ENCODE measurements at regions not wholly inside any gene's neighbourhood (a gene's known extent, or its start where the extent isn't known, plus 50 kb on each side); places are given as distances from the start of the nearest gene placed in this dataset.

DNA sequence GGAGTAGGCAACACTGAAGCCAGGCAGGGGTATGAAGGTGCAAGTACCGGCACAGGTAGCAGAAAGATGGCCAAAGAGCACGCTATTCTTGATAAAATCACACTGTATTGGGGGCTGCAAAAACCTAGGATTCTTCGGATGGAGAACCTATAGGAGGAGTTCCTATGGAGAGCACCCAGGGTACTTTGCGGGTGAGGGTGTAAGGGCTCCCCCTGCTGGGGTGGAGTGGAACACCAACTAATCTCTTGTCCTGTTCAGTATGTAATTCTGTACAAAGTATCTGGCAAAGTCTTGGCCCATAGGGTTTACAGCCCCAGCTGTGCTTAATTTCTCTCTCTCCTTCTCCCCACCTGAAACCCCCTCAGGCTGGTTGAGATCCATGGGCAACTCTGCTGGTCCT, 393.1 kb upstream of the ASIC2 start:
- TF ChIP-seq EZH2 (IDR thresholded peaks at IDR 0.05; ENCODE audit: low read length, missing control alignments), result no peak
- TF ChIP-seq, protein P1, sequence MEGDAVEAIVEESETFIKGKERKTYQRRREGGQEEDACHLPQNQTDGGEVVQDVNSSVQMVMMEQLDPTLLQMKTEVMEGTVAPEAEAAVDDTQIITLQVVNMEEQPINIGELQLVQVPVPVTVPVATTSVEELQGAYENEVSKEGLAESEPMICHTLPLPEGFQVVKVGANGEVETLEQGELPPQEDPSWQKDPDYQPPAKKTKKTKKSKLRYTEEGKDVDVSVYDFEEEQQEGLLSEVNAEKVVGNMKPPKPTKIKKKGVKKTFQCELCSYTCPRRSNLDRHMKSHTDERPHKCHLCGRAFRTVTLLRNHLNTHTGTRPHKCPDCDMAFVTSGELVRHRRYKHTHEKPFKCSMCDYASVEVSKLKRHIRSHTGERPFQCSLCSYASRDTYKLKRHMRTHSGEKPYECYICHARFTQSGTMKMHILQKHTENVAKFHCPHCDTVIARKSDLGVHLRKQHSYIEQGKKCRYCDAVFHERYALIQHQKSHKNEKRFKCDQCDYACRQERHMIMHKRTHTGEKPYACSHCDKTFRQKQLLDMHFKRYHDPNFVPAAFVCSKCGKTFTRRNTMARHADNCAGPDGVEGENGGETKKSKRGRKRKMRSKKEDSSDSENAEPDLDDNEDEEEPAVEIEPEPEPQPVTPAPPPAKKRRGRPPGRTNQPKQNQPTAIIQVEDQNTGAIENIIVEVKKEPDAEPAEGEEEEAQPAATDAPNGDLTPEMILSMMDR (conservative IDR thresholded peaks at IDR 0.05 in 1 of 2, IDR thresholded peaks at IDR 0.05 in 1 of 2; ENCODE audit: low read depth in 1 of 2, low read length in 2 of 2), result peak; percentile 6 to 9

DNA sequence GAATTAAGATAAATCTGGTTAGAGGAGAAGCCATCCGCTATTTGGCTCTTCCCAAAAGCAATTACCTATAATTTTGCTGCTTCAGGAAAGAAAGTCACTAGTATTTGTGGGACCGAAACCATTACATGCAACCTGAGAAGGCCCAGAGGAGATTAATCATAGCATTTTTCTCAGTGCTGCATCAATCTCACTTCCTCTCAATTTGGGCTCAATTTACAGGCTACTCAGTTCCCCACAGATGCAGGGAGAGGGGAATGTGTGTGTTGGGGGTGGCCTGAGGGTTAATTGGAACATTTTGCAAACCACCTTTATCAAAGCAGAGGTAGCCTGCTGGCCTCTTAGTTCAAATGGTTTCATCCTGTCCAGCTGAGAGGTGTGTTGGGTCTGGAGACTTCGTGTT, 394.7 kb upstream of the ASIC2 start:
- Histone ChIP-seq H3K9me3 (ENCODE audit: control insufficient read depth, insufficient read depth, low read depth, low read length) (no peaks in the 10 kb centered on the region), H3K36me3 (ENCODE audit: control insufficient read depth, insufficient read depth, low read length) (no peaks in the 10 kb centered on the region), H4K20me1 (ENCODE audit: control insufficient read depth, extremely low read depth, insufficient read depth, low read length) (no peaks in the 10 kb centered on the region), H3K27ac (ENCODE audit: insufficient read depth, low read length) (no peak overlapping the region), H3K27me3 (ENCODE audit: control insufficient read depth, insufficient read depth, low read length) (no peaks in the 10 kb centered on the region), H3K4me2 (ENCODE audit: extremely low read depth, insufficient read depth, low read length) (no peak overlapping the region), H3K4me1 (ENCODE audit: control insufficient read depth, extremely low read depth, insufficient read depth, low read length) (no peaks in the 10 kb centered on the region), H3K9ac (ENCODE audit: insufficient read depth, low read length) (no peak overlapping the region), H3K4me3 (replicated peaks in 1 of 4; ENCODE audit: control extremely low read depth in 1 of 4, insufficient read depth in 1 of 4, low read depth in 3 of 4, low read length in 4 of 4) (no peak overlapping the region), H2AFZ (ENCODE audit: low read length) (no peak overlapping the region), H3K79me2 (ENCODE audit: control insufficient read depth, insufficient read depth, low read length) (no peaks in the 10 kb centered on the region)
- TF ChIP-seq EZH2 (IDR thresholded peaks at IDR 0.05; ENCODE audit: low read length, missing control alignments), result no peak
- TF ChIP-seq, protein P1 (conservative IDR thresholded peaks at IDR 0.05 in 1 of 2, IDR thresholded peaks at IDR 0.05 in 1 of 2; ENCODE audit: low read depth in 1 of 2, low read length in 2 of 2), result no peak
- DNase-seq (ENCODE audit: low read depth in 2 of 2), result no peak

More for the DNA sequence above, 393.1 kb upstream of the ASIC2 start:
- H3K4me1 ChIP-seq (ENCODE audit: control insufficient read depth, extremely low read depth, insufficient read depth, low read length), result no peaks in the 10 kb centered on the region
- DNase-seq (ENCODE audit: low read depth in 2 of 2), result no peak
- no peaks in the 10 kb centered on the region for H3K36me3 ChIP-seq (ENCODE audit: control insufficient read depth, insufficient read depth, low read length)
- no peak overlapping the region for H3K27ac ChIP-seq (ENCODE audit: insufficient read depth, low read length)
- no peaks in the 10 kb centered on the region for H3K9me3 ChIP-seq (ENCODE audit: control insufficient read depth, insufficient read depth, low read depth, low read length)
- H3K4me3 ChIP-seq (replicated peaks in 1 of 4; ENCODE audit: control extremely low read depth in 1 of 4, insufficient read depth in 1 of 4, low read depth in 3 of 4, low read length in 4 of 4), result no peak overlapping the region
- no peak overlapping the region for H2AFZ ChIP-seq (ENCODE audit: low read length)
- no peaks in the 10 kb centered on the region for H3K27me3 ChIP-seq (ENCODE audit: control insufficient read depth, insufficient read depth, low read length)
- H3K9ac ChIP-seq (ENCODE audit: insufficient read depth, low read length), result no peak overlapping the region
- H3K4me2 ChIP-seq (ENCODE audit: extremely low read depth, insufficient read depth, low read length), result no peak overlapping the region
- no peaks in the 10 kb centered on the region for H4K20me1 ChIP-seq (ENCODE audit: control insufficient read depth, extremely low read depth, insufficient read depth, low read length)
- H3K79me2 ChIP-seq (ENCODE audit: control insufficient read depth, insufficient read depth, low read length), result no peaks in the 10 kb centered on the region

DNA sequence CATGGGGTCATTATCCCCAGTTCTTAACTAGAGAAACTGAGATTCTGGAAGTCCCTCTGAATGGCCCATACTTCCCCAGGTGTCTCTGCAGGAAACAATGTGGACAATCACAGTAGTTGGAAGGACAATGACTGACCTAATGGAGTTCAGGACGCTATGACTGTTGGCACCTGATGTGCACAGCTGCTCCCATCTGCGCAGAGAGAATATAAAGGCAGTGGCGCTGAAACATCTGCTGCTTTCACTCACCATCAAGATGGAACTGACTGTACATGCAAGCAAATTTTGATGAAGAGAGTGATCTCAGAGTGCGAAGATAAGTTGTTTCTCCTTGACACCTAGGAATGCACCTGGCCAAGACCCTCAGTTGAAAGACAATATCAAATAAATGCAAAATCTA, 395.7 kb upstream of the ASIC2 start:
- no peaks in the 10 kb centered on the region for H3K79me2 ChIP-seq (ENCODE audit: control insufficient read depth, insufficient read depth, low read length)
- TF ChIP-seq EZH2 (IDR thresholded peaks at IDR 0.05; ENCODE audit: low read length, missing control alignments), result no peak
- TF ChIP-seq, protein P1 (conservative IDR thresholded peaks at IDR 0.05 in 1 of 2, IDR thresholded peaks at IDR 0.05 in 1 of 2; ENCODE audit: low read depth in 1 of 2, low read length in 2 of 2), result no peak
- no peaks in the 10 kb centered on the region for H3K27me3 ChIP-seq (ENCODE audit: control insufficient read depth, insufficient read depth, low read length)
- no peak overlapping the region for H2AFZ ChIP-seq (ENCODE audit: low read length)
- DNase-seq (ENCODE audit: low read depth in 2 of 2), result no peak
- no peaks in the 10 kb centered on the region for H3K36me3 ChIP-seq (ENCODE audit: control insufficient read depth, insufficient read depth, low read length)
- no peak overlapping the region for H3K4me3 ChIP-seq (replicated peaks in 1 of 4; ENCODE audit: control extremely low read depth in 1 of 4, insufficient read depth in 1 of 4, low read depth in 3 of 4, low read length in 4 of 4)
- no peak overlapping the region for H3K27ac ChIP-seq (ENCODE audit: insufficient read depth, low read length)
- no peak overlapping the region for H3K9ac ChIP-seq (ENCODE audit: insufficient read depth, low read length)
- H3K4me2 ChIP-seq (ENCODE audit: extremely low read depth, insufficient read depth, low read length), result no peak overlapping the region
- H3K4me1 ChIP-seq (ENCODE audit: control insufficient read depth, extremely low read depth, insufficient read depth, low read length), result no peaks in the 10 kb centered on the region
- no peaks in the 10 kb centered on the region for H3K9me3 ChIP-seq (ENCODE audit: control insufficient read depth, insufficient read depth, low read depth, low read length)
- no peaks in the 10 kb centered on the region for H4K20me1 ChIP-seq (ENCODE audit: control insufficient read depth, extremely low read depth, insufficient read depth, low read length)

All from fibroblast of lung (primary cell).